GM13977 (cell line): ENCODE measurements at regions not wholly inside any gene's neighbourhood (a gene's known extent, or its start where the extent isn't known, plus 50 kb on each side); places are given as distances from the start of the nearest gene placed in this dataset.
"Not testable (repeated sequence)": the region's sequence is repeated elsewhere in the genome, so short reads cannot be mapped to it uniquely, and the experiment has no call there.

Experiments
- DNase-seq: peaks from one replicate; pipeline ENCODE4 v3.0.0; 2012; ENCODE audit warnings: low spot score
- in situ Hi-C: fragments of 300-500 bp; cut with MboI; formaldehyde crosslinking; loops from one replicate; pipeline ENCODE4 v1.12.0; 2022; ENCODE audit warnings: low sequenced_read_pairs, low pct_unique_long_range_greater_than_20kb, mixed read lengths, inconsistent platforms; ENCODE audit not compliant: unreplicated experiment
- TF ChIP-seq, protein P1 (sequence below): IDR thresholded peaks from 2 replicates; pipeline ENCODE4 v1.5.1; 2012; ENCODE audit warnings: mild to moderate bottlenecking, control low read depth; ENCODE audit not compliant: insufficient read depth; ENCODE audit errors: extremely low read depth, missing control alignments

DNA sequence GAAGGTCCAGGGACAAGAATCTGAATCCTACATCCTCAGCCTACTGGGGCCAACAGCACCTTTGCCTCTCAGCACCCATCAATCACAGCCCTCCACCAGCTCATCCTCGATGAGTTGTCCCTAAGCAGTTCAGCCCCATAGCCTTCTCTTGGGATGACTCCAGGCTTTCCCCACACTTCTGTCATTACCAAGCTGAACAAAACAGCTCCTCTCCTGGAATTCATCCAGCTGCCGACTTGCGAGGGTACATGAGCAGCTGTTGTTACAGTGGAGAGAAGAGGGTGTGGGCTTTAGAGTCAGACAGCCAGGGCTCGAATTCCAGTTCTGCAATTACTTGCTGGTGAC lies 69.0 kb upstream of the THBS1 start:
- in situ Hi-C loops: no loop called here
- TF ChIP-seq, protein P1, sequence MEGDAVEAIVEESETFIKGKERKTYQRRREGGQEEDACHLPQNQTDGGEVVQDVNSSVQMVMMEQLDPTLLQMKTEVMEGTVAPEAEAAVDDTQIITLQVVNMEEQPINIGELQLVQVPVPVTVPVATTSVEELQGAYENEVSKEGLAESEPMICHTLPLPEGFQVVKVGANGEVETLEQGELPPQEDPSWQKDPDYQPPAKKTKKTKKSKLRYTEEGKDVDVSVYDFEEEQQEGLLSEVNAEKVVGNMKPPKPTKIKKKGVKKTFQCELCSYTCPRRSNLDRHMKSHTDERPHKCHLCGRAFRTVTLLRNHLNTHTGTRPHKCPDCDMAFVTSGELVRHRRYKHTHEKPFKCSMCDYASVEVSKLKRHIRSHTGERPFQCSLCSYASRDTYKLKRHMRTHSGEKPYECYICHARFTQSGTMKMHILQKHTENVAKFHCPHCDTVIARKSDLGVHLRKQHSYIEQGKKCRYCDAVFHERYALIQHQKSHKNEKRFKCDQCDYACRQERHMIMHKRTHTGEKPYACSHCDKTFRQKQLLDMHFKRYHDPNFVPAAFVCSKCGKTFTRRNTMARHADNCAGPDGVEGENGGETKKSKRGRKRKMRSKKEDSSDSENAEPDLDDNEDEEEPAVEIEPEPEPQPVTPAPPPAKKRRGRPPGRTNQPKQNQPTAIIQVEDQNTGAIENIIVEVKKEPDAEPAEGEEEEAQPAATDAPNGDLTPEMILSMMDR: no peak
- DNase-seq: no peak

DNA sequence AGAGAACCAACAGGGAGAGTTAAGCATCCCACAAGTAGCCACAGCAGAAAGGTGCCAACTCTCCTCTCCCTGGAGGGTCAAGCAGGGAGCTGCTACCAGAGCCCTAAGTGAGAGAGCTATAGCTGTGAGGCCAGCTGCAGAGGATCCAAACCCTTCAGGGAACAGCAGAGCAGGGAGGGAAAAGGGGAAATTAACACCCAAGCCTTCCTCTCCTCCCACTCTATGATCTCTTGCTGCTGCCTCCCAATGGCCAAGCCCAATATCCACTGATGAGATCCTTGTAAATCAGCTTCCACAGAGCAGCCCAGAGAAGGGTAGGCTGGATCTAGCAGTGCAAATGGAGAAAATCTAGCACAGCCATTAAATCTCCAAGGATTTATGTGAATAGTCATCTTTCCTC lies 68.2 kb upstream of the THBS1 start:
- in situ Hi-C loops: no loop called here
- TF ChIP-seq, protein P1: no peak
- DNase-seq: no peak

DNA sequence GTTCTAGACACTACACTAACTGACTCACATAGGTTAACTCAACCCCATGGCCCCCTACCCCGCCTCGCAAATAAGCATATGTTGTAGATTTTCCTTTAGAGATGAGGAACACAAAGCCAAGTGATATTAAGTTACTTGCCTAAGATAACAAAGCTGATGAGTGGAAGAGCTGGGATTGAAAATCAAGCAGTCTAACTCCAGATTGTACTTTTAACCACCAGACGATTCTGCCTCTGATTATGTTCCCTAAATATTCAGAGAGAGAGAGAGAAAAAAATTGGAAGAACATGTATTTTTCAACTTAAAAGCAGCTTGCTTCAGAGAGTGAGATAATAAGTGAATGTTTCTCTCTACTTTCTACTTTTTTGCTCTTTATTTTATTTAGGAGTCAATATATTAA lies 66.9 kb upstream of the THBS1 start:
- DNase-seq: no peak
- TF ChIP-seq, protein P1: no peak
- in situ Hi-C loops: no loop called here

DNA sequence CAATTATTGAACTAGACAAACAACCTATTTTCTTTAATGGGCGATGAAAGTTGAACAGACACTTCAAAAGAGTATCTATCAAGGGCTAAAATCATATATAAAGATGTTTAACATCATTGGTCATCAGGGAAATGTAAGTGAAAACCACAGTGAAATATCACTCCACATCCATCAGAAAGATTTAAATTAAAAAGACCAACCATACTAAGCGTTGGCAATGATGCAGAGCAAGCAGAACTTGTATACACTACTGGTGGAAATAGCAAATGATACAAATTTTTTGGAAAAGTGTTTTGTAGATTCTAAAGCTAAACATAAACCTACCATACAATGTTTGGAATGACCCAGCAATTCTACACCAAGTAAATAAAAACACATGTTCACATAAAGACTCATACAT lies 65.9 kb upstream of the THBS1 start:
- in situ Hi-C loops: no loop called here
- TF ChIP-seq, protein P1: no peak
- DNase-seq: no peak

DNA sequence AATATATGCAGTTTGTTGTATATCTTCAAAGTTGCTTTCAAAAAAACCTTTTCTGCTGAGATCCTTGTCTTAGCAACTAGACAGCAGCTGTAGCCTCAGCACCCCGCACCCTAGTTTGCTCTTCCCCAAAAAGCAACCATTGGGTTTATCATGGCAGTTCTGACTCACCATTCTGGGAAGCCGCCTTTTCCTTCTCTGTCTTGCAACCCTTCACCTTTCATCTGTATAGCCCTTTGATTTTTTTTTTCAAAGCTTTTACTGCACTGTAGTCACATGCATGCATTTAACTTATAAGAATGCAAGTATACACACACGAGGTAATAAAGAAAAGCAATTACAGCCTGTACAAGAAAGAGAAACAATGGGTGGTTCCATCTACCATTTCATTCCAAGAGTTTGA lies 65.1 kb upstream of the THBS1 start:
- DNase-seq: no peak
- TF ChIP-seq, protein P1: no peak

DNA sequence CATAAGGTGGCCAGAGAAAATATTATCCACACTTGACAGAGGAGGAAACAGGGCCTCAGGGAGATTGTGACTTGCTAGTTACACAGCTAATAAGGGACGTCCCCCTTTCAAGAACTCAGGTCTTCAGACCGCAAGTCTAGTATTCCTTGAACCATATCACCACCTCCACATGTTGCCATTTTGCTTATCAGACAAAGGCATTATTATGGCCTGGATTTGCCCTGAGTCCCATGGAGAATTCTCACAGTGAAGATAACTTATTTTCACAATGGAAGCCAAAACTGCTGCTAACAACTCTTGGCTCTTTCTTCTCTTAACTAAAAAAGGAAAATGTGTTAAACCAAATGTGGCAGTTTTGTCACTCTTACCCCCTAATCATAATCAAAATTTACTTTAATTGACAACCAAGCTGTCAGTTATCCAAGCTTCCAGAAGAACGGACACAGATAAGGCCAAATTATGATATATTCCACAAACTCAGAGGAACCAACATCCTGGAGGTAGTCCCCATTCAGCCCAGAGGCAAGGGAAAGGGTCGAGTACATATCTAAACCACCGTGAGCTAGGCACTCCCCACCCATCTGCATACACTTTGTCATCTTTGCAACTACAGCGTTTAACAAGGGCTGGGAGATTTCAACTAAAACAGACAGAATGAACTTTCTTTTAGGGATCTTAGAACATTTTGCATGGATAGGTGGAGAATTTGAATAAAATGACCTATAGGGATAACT lies 63.6 kb upstream of the THBS1 start:
- TF ChIP-seq, protein P1: no peak
- in situ Hi-C loops: no loop called here
- DNase-seq: no peak

More for the DNA sequence above, 65.1 kb upstream of the THBS1 start:
- in situ Hi-C loops: no loop called here

DNA sequence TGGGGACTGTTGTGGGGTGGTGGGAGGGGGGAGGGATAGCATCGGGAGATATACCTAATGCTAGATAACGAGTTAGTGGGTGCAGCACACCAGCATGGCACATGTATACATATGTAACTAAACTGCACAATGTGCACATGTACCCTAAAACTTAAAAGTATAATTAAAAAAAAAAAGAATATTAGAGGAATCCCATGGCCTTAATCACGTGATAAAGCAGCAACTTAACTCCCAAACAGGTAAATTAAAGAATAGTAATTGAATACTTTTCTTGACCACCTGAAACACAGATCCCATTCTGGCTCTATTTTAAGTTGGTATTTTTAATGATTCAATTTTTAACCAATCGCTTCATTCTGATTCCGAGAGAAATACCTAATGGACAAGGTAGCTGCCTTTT lies 56.9 kb upstream of the THBS1 start:
- in situ Hi-C loops, DNase-seq: not testable (repeated sequence)
